Osteocyte (in vitro differentiated cells): ENCODE measurements at regions not wholly inside any gene's neighbourhood (a gene's known extent, or its start where the extent isn't known, plus 50 kb on each side); places are given as distances from the start of the nearest gene placed in this dataset.
"Not testable (repeated sequence)": the region's sequence is repeated elsewhere in the genome, so short reads cannot be mapped to it uniquely, and the experiment has no call there.

Source experiments
- DNase-seq: peaks from one replicate; pipeline ENCODE4 v3.0.0; 2021; ENCODE audit warnings: mixed read lengths; ENCODE audit not compliant: unreplicated experiment; ENCODE audit errors: extremely low spot score
- H3K27ac Mint-ChIP-seq: one replicate; pipeline ENCODE4 v1.8.0; 2021; ENCODE audit warnings: mild to moderate bottlenecking, mixed read lengths; ENCODE audit not compliant: unreplicated experiment
- H3K27me3 Mint-ChIP-seq: one replicate; pipeline ENCODE4 v1.8.0; 2021; ENCODE audit warnings: mixed read lengths; ENCODE audit not compliant: unreplicated experiment
- H3K36me3 Mint-ChIP-seq: one replicate; pipeline ENCODE4 v1.8.0; 2021; ENCODE audit warnings: mixed read lengths; ENCODE audit not compliant: unreplicated experiment
- H3K4me1 Mint-ChIP-seq: one replicate; pipeline ENCODE4 v1.8.0; 2021; ENCODE audit warnings: mixed read lengths; ENCODE audit not compliant: unreplicated experiment
- H3K4me3 Mint-ChIP-seq: one replicate; pipeline ENCODE4 v1.8.0; 2021; ENCODE audit warnings: mild to moderate bottlenecking, moderate library complexity, mixed read lengths; ENCODE audit not compliant: unreplicated experiment
- H3K9me3 Mint-ChIP-seq: one replicate; pipeline ENCODE4 v1.8.0; 2021; ENCODE audit warnings: mixed read lengths; ENCODE audit not compliant: unreplicated experiment
- TF ChIP-seq, protein P1 (sequence below): fragments of 200-600 bp; sonication (generic); IDR thresholded peaks from 2 replicates; pipeline ENCODE4 v1.5.0; 2021; ENCODE audit warnings: antibody characterized with exemption, mild to moderate bottlenecking, moderate library complexity

- Mint-ChIP-seq H3K9me3 (peaks cover 3% of the 10 kb centered on the region), H3K27ac (no peak overlapping the region), H3K36me3 (no peaks in the 10 kb centered on the region), H3K4me3 (no peak overlapping the region), H3K4me1 (peaks cover 21% of the 10 kb centered on the region), H3K27me3 (no peaks in the 10 kb centered on the region)
- TF ChIP-seq, protein P1, sequence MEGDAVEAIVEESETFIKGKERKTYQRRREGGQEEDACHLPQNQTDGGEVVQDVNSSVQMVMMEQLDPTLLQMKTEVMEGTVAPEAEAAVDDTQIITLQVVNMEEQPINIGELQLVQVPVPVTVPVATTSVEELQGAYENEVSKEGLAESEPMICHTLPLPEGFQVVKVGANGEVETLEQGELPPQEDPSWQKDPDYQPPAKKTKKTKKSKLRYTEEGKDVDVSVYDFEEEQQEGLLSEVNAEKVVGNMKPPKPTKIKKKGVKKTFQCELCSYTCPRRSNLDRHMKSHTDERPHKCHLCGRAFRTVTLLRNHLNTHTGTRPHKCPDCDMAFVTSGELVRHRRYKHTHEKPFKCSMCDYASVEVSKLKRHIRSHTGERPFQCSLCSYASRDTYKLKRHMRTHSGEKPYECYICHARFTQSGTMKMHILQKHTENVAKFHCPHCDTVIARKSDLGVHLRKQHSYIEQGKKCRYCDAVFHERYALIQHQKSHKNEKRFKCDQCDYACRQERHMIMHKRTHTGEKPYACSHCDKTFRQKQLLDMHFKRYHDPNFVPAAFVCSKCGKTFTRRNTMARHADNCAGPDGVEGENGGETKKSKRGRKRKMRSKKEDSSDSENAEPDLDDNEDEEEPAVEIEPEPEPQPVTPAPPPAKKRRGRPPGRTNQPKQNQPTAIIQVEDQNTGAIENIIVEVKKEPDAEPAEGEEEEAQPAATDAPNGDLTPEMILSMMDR: no peak
- no peak for DNase-seq
These were observed 1033.5 kb downstream of the EFNA5 start for GRCh38 chr5:106637275-106637674.

DNA sequence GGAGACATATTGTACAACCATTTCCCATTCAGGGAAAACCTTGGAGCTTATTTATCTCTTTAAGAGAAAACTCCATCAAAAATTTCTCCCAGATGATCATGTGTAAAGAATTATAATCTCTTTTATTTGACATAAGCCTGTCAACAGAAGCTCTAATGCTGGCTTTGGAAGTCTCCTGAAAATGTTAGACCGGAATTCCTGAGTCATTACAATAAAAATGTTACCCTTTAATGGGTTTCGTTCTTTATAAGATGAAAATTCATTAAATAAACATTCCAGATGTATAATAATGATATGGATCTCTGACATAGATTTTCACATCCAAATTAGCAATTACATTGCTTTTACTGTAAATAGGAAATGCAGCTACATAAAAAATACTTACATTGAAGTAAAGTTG lies 1036.4 kb downstream of the EFNA5 start:
- TF ChIP-seq, protein P1: no peak
- no peak for DNase-seq
- Mint-ChIP-seq H3K4me1 (peaks cover 31% of the 10 kb centered on the region), H3K9me3 (no peaks in the 10 kb centered on the region), H3K36me3 (no peaks in the 10 kb centered on the region), H3K4me3 (no peak overlapping the region), H3K27me3 (no peaks in the 10 kb centered on the region), H3K27ac (peak overlapping the region; percentile 74)

DNA sequence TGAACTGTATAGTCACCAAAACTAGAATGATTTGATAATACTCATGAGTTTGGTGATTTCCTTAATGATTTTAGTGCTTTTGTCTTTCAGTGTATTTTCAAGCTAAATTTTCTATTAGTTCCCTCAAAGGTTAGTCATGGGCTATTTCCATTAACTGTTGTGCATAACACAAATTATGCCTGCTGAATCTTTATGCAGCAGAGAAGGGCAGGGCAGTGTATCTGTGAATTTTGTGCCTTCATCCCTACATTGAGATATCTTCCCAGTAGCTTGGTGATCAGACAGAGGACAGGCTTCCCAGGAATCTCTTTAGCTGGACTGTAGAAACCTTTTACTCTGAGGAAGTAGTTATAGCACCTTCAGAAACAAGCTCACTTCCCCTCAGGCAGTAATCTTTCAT lies 1036.9 kb downstream of the EFNA5 start:
- Mint-ChIP-seq H3K4me3 (no peak overlapping the region), H3K9me3 (peaks cover under 1% of the 10 kb centered on the region), H3K36me3 (no peaks in the 10 kb centered on the region), H3K27me3 (no peaks in the 10 kb centered on the region), H3K27ac (peak overlapping the region; percentile 74), H3K4me1 (peaks cover 31% of the 10 kb centered on the region)
- TF ChIP-seq, protein P1: no peak
- no peak for DNase-seq

DNA sequence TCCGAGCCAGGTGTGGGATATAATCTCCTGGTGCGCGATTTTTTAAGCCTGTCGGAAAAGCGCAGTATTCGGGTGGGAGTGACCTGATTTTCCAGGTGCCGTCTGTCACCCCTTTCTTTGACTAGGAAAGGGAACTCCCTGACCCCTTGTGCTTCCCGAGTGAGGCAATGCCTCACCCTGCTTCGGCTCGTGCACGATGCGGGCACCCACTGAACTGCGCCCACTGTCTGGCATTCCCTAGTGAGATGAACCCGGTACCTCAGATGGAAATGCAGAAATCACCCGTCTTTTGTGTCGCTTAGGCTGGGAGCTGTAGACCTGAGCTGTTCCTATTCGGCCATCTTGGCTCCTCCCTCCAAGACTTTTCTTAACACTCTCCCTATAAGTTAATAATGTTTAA lies 1042.3 kb downstream of the EFNA5 start:
- not testable (repeated sequence) for H3K27ac Mint-ChIP-seq, H3K27me3 Mint-ChIP-seq, H3K4me3 Mint-ChIP-seq, H3K36me3 Mint-ChIP-seq, H3K9me3 Mint-ChIP-seq, DNase-seq
- H3K4me1 Mint-ChIP-seq: peaks cover 13% of the 10 kb centered on the region

GRCh38 chr5:106610041-106610440 lies 1060.7 kb downstream of the EFNA5 start:
- no peak for DNase-seq
- TF ChIP-seq, protein P1: no peak
- Mint-ChIP-seq H3K9me3 (no peaks in the 10 kb centered on the region), H3K27ac (no peak overlapping the region), H3K4me1 (no peaks in the 10 kb centered on the region), H3K27me3 (no peaks in the 10 kb centered on the region), H3K36me3 (no peaks in the 10 kb centered on the region), H3K4me3 (no peak overlapping the region)

DNA sequence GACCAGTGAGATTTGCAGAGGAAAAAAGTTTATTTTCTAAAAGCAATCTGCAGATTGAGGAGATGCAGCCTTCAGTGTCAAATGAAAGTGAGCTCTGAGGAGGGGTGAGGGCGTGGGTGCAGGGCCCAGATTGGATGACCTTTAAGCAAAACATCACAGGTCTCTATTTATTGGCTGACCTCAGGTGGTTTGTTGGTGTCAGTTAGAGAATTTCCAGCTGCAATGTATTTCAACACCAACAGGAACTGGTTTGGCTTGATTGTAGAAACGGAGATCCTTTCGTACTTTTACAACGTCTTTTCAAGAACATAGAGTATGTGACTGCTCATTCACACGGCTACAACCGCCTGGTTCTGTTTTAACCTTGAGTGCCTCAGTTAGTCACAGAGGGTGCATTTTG lies 1069.1 kb downstream of the EFNA5 start:
- H3K4me3 Mint-ChIP-seq: no peak overlapping the region
- no peaks in the 10 kb centered on the region for H3K36me3 Mint-ChIP-seq
- no peaks in the 10 kb centered on the region for H3K4me1 Mint-ChIP-seq
- H3K27ac Mint-ChIP-seq: no peak overlapping the region
- TF ChIP-seq, protein P1: no peak
- no peaks in the 10 kb centered on the region for H3K9me3 Mint-ChIP-seq
- no peaks in the 10 kb centered on the region for H3K27me3 Mint-ChIP-seq
- DNase-seq: no peak
